DOHH2 (cell line): ENCODE measurements at regions not wholly inside any gene's neighbourhood (a gene's known extent, or its start where the extent isn't known, plus 50 kb on each side); places are given as distances from the start of the nearest gene placed in this dataset.

Experiments used
- CTCF ChIP-seq: fragments of 200-600 bp; sonication (generic); IDR thresholded peaks from one replicate; pipeline ENCODE4 v1.5.1; 2014; ENCODE audit warnings: antibody characterized with exemption, mild to moderate bottlenecking, low read depth, low read length; ENCODE audit not compliant: poor library complexity, severe bottlenecking
- EZH2phosphoT487 ChIP-seq: fragments of 200-600 bp; sonication (generic); IDR thresholded peaks from 2 replicates; pipeline ENCODE4 v1.6.1; 2017; ENCODE audit warnings: borderline replicate concordance, mild to moderate bottlenecking, antibody characterized with exemption, low read length, moderate library complexity, mixed read lengths

GRCh38 chr2:117714110-117714509, 100.4 kb upstream of the DDX18 start:
- TF ChIP-seq CTCF (no peak), EZH2phosphoT487 (no peak)
